GM23338 (cell line): ENCODE measurements at regions not wholly inside any gene's neighbourhood (a gene's known extent, or its start where the extent isn't known, plus 50 kb on each side); places are given as distances from the start of the nearest gene placed in this dataset.

Experiments used
- CREB1 ChIP-seq: fragments of 250-450 bp; sonication (Bioruptor Pico); IDR thresholded peaks from 2 replicates; pipeline ENCODE4 v1.5.0; 2020; ENCODE audit warnings: low read depth, mild to moderate bottlenecking, moderate library complexity
- ETS1 ChIP-seq: IDR thresholded peaks from 2 replicates; pipeline ENCODE4 v1.6.1; 2016; ENCODE audit warnings: antibody characterized with exemption
- EZH2 ChIP-seq: fragments of 200-600 bp; sonication (generic); IDR thresholded peaks from one replicate; pipeline ENCODE4 v1.8.0; 2017; ENCODE audit warnings: antibody characterized with exemption, mild to moderate bottlenecking, low read depth; ENCODE audit not compliant: unreplicated experiment
- EZH2phosphoT487 ChIP-seq: fragments of 200-600 bp; sonication (generic); IDR thresholded peaks from one replicate; pipeline ENCODE4 v1.8.1; 2018; ENCODE audit warnings: antibody characterized with exemption; ENCODE audit not compliant: unreplicated experiment
- JUNB ChIP-seq: IDR thresholded peaks from one replicate; pipeline ENCODE4 v1.6.1; 2016; ENCODE audit warnings: antibody characterized with exemption; ENCODE audit not compliant: unreplicated experiment
- POLR2AphosphoS5 ChIP-seq: IDR thresholded peaks from 2 replicates; pipeline ENCODE4 v1.6.1; 2016; ENCODE audit warnings: antibody characterized with exemption, low read depth
- ZNF114 ChIP-seq: fragments of 250-450 bp; sonication (Bioruptor Pico); IDR thresholded peaks from 2 replicates; pipeline ENCODE4 v1.5.0; 2020; ENCODE audit warnings: mild to moderate bottlenecking, moderate library complexity
- ZNF331 ChIP-seq: fragments of 250-450 bp; sonication (Bioruptor Pico); IDR thresholded peaks from 2 replicates; pipeline ENCODE4 v1.5.0; 2020; ENCODE audit warnings: low read depth, mild to moderate bottlenecking, moderate library complexity
- TF ChIP-seq, protein P1 (sequence below), 2 experiments: fragments of 200-600 bp in 1 of 2; sonication (generic) in 1 of 2; conservative IDR thresholded peaks; 2 replicates each; pipeline versions ENCODE4 v1.5.1 to v1.6.1; 2016 to 2017; ENCODE audit warnings: antibody characterized with exemption in 2 of 2, low read depth in 2 of 2, mild to moderate bottlenecking in 2 of 2, moderate library complexity in 1 of 2
- TF ChIP-seq, protein P2 (sequence below): IDR thresholded peaks from one replicate; pipeline ENCODE4 v1.6.1; 2018; ENCODE audit warnings: antibody characterized with exemption; ENCODE audit not compliant: unreplicated experiment

DNA sequence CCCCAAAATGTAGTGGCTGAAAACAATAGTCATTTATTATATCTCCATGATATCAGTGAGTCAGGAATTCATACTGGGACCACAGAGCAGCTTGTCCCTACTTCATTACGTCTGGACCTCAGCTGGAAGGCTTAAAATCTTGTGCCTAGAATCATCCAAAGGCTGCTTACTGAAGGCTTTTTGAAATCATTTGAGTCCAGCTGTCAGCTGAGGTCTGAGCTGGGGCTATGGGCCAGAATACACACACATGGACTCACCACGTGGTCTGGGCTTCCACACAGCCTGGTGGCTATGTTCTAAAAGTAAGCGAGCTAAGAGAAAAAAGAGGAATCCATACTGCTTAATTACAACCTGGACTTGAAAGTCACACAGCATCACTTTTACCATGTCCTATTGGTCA is 209.2 kb downstream of the KCTD12 start:
- TF ChIP-seq, protein P1, sequence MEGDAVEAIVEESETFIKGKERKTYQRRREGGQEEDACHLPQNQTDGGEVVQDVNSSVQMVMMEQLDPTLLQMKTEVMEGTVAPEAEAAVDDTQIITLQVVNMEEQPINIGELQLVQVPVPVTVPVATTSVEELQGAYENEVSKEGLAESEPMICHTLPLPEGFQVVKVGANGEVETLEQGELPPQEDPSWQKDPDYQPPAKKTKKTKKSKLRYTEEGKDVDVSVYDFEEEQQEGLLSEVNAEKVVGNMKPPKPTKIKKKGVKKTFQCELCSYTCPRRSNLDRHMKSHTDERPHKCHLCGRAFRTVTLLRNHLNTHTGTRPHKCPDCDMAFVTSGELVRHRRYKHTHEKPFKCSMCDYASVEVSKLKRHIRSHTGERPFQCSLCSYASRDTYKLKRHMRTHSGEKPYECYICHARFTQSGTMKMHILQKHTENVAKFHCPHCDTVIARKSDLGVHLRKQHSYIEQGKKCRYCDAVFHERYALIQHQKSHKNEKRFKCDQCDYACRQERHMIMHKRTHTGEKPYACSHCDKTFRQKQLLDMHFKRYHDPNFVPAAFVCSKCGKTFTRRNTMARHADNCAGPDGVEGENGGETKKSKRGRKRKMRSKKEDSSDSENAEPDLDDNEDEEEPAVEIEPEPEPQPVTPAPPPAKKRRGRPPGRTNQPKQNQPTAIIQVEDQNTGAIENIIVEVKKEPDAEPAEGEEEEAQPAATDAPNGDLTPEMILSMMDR (conservative IDR thresholded peaks at IDR 0.05; ENCODE audit: low read depth in 2 of 2) = no peak
- TF ChIP-seq EZH2 = no peak
- TF ChIP-seq EZH2phosphoT487 = no peak
- no peak for TF ChIP-seq ETS1
- no peak for TF ChIP-seq POLR2AphosphoS5
- no peak for TF ChIP-seq JUNB
- no peak for TF ChIP-seq ZNF114 (CRISPR knock-in tag)
- no peak for TF ChIP-seq CREB1 (CRISPR knock-in tag)
- TF ChIP-seq, protein P2, sequence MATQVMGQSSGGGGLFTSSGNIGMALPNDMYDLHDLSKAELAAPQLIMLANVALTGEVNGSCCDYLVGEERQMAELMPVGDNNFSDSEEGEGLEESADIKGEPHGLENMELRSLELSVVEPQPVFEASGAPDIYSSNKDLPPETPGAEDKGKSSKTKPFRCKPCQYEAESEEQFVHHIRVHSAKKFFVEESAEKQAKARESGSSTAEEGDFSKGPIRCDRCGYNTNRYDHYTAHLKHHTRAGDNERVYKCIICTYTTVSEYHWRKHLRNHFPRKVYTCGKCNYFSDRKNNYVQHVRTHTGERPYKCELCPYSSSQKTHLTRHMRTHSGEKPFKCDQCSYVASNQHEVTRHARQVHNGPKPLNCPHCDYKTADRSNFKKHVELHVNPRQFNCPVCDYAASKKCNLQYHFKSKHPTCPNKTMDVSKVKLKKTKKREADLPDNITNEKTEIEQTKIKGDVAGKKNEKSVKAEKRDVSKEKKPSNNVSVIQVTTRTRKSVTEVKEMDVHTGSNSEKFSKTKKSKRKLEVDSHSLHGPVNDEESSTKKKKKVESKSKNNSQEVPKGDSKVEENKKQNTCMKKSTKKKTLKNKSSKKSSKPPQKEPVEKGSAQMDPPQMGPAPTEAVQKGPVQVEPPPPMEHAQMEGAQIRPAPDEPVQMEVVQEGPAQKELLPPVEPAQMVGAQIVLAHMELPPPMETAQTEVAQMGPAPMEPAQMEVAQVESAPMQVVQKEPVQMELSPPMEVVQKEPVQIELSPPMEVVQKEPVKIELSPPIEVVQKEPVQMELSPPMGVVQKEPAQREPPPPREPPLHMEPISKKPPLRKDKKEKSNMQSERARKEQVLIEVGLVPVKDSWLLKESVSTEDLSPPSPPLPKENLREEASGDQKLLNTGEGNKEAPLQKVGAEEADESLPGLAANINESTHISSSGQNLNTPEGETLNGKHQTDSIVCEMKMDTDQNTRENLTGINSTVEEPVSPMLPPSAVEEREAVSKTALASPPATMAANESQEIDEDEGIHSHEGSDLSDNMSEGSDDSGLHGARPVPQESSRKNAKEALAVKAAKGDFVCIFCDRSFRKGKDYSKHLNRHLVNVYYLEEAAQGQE = no peak
- TF ChIP-seq ZNF331 (CRISPR knock-in tag) = no peak
